ENCODE measurements at regions not wholly inside any gene's neighbourhood (a gene's known extent, or its start where the extent isn't known, plus 50 kb on each side); places are given as distances from the start of the nearest gene placed in this dataset.

GRCh38 chr19:31500197-31500830 lies 151.1 kb upstream of the TSHZ3 start:
- no peak for TF ChIP-seq CTCF (IDR thresholded peaks at IDR 0.05; ENCODE audit: poor library complexity)
- no peak for TF ChIP-seq EZH2 (IDR thresholded peaks at IDR 0.05; ENCODE audit: borderline replicate concordance)
